PFSK-1 (cell line): ENCODE measurements at regions not wholly inside any gene's neighbourhood (a gene's known extent, or its start where the extent isn't known, plus 50 kb on each side); places are given as distances from the start of the nearest gene placed in this dataset.

Experiments
- FOXP2 ChIP-seq: optimal IDR thresholded peaks from 2 replicates; pipeline ENCODE3; 2011; ENCODE audit warnings: borderline replicate concordance, control low read depth, inconsistent platforms; ENCODE audit not compliant: insufficient read depth; ENCODE audit errors: extremely low read length, extremely low read depth
- POLR2AphosphoS5 ChIP-seq: IDR thresholded peaks from 2 replicates; pipeline ENCODE4 v1.6.1; 2012; ENCODE audit warnings: low read depth, mild to moderate bottlenecking, control low read depth, low read length, moderate library complexity
- REST ChIP-seq, 2 experiments: IDR thresholded peaks; 2 replicates each; pipeline versions ENCODE4 v1.6.1 to v1.8.0; 2011 to 2012; ENCODE audit warnings: low read depth in 2 of 2, low read length in 2 of 2, control low read depth in 1 of 2, inconsistent platforms in 1 of 2, mild to moderate bottlenecking in 1 of 2, moderate library complexity in 1 of 2; ENCODE audit not compliant: insufficient read depth in 1 of 2
- SIN3A ChIP-seq: IDR thresholded peaks from 2 replicates; pipeline ENCODE4 v1.6.1; 2012; ENCODE audit warnings: mild to moderate bottlenecking, low read length, moderate library complexity, borderline replicate concordance; ENCODE audit not compliant: insufficient read depth
- TAF1 ChIP-seq: IDR thresholded peaks from 2 replicates; pipeline ENCODE4 v1.6.1; 2012; ENCODE audit warnings: low read length, control low read depth, borderline replicate concordance; ENCODE audit not compliant: insufficient read depth

GRCh38 chr15:69602921-69603320 lies 150.3 kb downstream of the RPLP1 start:
- TF ChIP-seq POLR2AphosphoS5 (no peak), FOXP2 (no peak), REST (IDR thresholded peaks at IDR 0.05; ENCODE audit: insufficient read depth in 1 of 2, low read depth in 2 of 2, low read length in 2 of 2) (no peak)

GRCh38 chr15:69603369-69604071 lies 150.9 kb downstream of the RPLP1 start:
- no peak for TF ChIP-seq REST (IDR thresholded peaks at IDR 0.05; ENCODE audit: insufficient read depth in 1 of 2, low read depth in 2 of 2, low read length in 2 of 2)
- TF ChIP-seq TAF1 = no peak
- no peak for TF ChIP-seq POLR2AphosphoS5
- no peak for TF ChIP-seq FOXP2
- TF ChIP-seq SIN3A = no peak

- TF ChIP-seq TAF1 = no peak
Measured at GRCh38 chr15:69604072-69604411, 151.4 kb downstream of the RPLP1 start.

GRCh38 chr15:69606144-69606543 lies 153.5 kb downstream of the RPLP1 start:
- no peak for TF ChIP-seq SIN3A
- no peak for TF ChIP-seq TAF1
- no peak for TF ChIP-seq FOXP2
- TF ChIP-seq REST (IDR thresholded peaks at IDR 0.05; ENCODE audit: insufficient read depth in 1 of 2, low read depth in 2 of 2, low read length in 2 of 2) = no peak
- TF ChIP-seq POLR2AphosphoS5 = no peak

- no peak for TF ChIP-seq SIN3A
Measured at GRCh38 chr15:69606921-69607500, 154.4 kb downstream of the RPLP1 start.

- no peak for TF ChIP-seq REST (IDR thresholded peaks at IDR 0.05; ENCODE audit: insufficient read depth in 1 of 2, low read depth in 2 of 2, low read length in 2 of 2)
- no peak for TF ChIP-seq POLR2AphosphoS5
- no peak for TF ChIP-seq FOXP2
- TF ChIP-seq TAF1 = no peak
- TF ChIP-seq SIN3A = no peak
Measured at GRCh38 chr15:69608661-69609060, 156.0 kb downstream of the RPLP1 start.
